GM12875 (cell line): ENCODE measurements at regions not wholly inside any gene's neighbourhood (a gene's known extent, or its start where the extent isn't known, plus 50 kb on each side); places are given as distances from the start of the nearest gene placed in this dataset.

Experiments used
- H3K4me3 ChIP-seq: one replicate; pipeline ENCODE4 v1.5.1; 2011; ENCODE audit warnings: low read depth, low read length, control low read depth
- TF ChIP-seq, protein P1 (sequence below): IDR thresholded peaks from 2 replicates; pipeline ENCODE4 v1.5.1; 2011; ENCODE audit warnings: low read depth, mild to moderate bottlenecking, control low read depth, inconsistent platforms, low read length, moderate library complexity, borderline replicate concordance; ENCODE audit not compliant: insufficient read depth

DNA sequence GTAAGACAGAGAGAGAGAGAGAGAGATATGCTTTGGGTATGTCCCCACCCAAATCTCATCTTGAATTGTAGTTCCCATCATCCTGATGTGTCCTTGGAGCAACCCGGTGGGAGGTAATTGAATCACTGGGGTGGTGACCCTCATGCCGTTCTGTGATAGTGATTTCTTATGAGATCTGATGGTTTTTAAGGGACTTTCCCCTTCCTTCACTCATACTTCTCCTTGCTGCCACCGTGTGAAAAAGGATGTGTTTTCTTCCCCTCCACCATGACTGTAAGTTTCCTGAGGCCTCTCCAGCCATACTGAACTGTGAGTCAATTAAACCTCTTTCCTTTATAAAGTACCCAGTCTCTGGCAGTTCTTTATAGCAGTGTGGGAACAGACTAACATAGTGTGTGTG is 60.3 kb downstream of the EOMES start:
- TF ChIP-seq, protein P1, sequence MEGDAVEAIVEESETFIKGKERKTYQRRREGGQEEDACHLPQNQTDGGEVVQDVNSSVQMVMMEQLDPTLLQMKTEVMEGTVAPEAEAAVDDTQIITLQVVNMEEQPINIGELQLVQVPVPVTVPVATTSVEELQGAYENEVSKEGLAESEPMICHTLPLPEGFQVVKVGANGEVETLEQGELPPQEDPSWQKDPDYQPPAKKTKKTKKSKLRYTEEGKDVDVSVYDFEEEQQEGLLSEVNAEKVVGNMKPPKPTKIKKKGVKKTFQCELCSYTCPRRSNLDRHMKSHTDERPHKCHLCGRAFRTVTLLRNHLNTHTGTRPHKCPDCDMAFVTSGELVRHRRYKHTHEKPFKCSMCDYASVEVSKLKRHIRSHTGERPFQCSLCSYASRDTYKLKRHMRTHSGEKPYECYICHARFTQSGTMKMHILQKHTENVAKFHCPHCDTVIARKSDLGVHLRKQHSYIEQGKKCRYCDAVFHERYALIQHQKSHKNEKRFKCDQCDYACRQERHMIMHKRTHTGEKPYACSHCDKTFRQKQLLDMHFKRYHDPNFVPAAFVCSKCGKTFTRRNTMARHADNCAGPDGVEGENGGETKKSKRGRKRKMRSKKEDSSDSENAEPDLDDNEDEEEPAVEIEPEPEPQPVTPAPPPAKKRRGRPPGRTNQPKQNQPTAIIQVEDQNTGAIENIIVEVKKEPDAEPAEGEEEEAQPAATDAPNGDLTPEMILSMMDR: no peak
- no peak overlapping the region for H3K4me3 ChIP-seq

DNA sequence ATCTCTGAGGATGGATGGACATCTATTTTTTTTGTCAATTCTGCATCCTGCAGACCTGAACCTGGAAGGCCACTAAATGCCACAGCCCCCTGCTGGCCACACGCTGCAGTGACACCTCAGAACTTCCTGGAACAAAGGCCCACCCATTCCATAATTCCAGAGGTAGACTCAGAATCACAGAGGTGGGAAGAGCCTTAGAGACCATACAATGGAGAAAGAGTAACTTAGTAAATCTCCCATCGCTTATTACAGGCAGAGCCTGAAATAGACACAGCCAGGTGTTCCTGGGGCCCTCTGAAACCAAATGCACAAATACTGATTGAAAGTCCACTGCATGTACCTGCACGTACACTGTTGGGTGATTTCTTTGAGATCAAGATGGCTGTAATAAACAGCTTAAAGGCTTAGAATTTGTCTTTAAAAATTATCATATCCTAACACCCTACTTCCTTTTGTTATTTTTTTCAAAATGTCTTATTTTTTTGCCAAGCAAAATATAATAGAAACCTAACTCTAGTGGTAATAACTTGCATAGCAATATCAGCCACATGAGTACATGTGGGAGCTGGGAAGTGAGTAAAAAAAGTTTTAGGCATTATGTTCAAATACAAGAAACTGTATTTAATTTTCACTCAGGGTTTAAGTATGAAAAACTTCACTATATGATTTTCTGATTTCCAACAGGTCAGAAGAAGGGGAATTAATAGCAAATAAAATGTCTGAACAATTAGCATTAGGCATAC is 62.7 kb downstream of the EOMES start:
- TF ChIP-seq, protein P1: peak; percentile 85
- no peak overlapping the region for H3K4me3 ChIP-seq

DNA sequence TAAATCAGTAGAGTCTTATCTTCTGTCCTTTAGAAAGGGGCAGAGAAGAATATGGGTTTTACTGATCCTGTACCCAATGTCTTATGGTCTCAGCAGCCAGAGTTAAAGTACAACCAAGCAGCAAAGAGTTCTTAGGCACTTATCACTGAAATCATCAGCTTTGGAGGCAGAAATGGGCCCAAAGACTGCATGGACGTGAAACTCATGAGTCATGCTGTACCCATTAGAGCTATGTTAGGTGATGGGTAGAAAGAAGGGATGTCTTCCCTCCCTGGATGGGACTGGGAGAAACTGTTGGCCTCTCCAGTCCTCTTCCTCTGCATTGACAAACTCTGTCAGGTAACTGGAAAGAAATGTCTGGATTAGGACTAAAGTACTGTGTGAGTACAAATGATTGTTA is 63.4 kb downstream of the EOMES start:
- no peak overlapping the region for H3K4me3 ChIP-seq
- TF ChIP-seq, protein P1: no peak

DNA sequence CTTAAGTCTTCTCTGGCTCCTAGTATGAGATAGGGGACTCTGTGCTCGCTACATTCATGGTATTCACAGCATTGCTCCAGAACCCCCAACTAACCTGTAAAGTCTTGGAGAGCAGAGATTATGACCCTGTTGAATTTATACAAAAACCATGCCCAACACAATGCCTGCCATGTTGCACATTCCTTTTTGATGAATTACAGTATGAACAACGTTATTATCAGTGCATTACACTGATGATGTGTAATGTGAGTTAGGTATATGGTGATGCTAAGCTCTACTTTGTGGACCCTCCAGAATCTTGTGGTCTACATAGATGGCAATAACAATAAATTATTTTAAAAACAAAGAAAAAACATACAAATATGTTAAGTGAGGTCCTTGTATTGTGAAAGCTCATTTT is 64.3 kb downstream of the EOMES start:
- TF ChIP-seq, protein P1: no peak
- H3K4me3 ChIP-seq: no peak overlapping the region

DNA sequence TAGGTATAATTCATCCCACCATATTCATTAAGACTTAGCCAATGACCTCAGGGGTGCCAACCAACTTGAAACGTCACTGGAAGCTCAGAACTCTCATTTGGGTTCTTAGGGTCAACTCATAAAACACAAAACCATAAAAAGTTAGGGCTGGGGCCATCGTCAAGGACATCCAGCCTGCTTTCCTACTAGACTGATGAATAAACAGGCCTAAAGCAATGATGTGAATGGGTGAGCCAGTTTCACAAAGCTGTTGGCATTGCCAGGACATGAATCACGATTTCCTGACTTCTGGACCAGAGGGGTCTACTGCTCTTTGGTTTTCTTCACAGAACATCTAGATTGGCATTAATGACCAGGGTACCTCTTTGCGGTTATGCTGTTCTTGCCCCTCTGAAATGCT is 64.7 kb downstream of the EOMES start:
- TF ChIP-seq, protein P1: no peak
- H3K4me3 ChIP-seq: no peak overlapping the region

DNA sequence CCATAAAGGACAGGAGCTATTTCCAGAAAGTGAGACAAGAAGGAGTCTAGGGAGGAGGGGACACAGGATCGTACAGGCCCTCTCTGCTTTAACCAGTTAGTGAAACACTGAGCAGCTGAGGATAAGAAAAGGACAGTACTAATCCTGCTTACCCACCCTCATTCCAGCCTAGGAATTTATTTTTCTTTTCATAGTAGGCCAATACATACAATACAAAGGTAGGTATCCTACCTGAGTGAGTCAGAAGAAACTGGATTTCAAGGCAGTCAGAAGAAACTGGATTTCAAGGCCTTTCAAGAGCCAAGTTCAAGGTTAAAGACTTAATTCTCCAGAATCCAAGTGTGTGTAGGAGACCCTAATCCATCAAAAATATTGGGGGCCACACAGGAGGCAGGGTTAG is 65.3 kb downstream of the EOMES start:
- TF ChIP-seq, protein P1: no peak
- H3K4me3 ChIP-seq: no peak overlapping the region

DNA sequence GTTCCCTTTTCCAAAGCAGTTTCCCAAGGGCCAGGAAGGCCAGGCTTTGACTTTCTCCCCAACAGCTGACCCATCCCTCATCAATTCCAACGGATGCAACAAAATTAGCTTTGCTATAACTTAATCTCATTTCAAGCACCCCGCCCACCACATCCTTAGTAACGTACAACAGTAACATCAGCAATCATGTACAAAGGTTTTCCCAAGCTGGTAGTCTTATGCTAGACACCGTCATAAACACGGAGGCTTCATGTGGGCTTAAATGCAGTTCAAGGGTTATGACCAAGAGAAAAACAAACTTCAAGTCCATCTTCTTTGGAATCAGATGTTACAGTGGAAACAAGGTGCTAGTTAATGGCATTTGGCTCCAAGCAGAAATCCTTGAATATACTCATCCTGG is 66.6 kb downstream of the EOMES start:
- H3K4me3 ChIP-seq: no peak overlapping the region
- TF ChIP-seq, protein P1: no peak
